Medulla oblongata (tissue), 1 donor: ENCODE measurements at regions not wholly inside any gene's neighbourhood (a gene's known extent, or its start where the extent isn't known, plus 50 kb on each side); places are given as distances from the start of the nearest gene placed in this dataset.

Source experiments
- DNase-seq: peaks from one replicate; pipeline ENCODE4 v3.0.0-alpha.2; 2015; ENCODE audit errors: extremely low spot score

DNA sequence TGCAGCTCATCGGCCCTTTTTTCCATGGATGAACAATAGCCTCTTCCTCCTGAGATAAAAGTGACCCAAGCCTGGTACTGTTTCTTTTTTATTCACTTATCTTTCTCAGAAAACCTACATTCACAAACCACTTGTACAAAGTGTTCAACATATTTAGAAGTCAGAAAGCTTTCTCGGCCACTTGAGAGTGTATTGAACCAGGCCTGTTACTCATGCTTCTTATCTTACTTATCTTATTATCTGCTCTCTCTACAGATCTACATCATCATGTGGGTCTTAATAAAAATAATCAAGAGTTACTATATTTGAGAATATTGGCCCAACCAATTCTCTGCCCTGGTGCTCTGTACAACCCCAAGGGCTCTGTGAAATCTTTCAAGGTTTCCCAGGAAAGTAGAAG is 242.1 kb downstream of the MREG start:
- DNase-seq = no peak

DNA sequence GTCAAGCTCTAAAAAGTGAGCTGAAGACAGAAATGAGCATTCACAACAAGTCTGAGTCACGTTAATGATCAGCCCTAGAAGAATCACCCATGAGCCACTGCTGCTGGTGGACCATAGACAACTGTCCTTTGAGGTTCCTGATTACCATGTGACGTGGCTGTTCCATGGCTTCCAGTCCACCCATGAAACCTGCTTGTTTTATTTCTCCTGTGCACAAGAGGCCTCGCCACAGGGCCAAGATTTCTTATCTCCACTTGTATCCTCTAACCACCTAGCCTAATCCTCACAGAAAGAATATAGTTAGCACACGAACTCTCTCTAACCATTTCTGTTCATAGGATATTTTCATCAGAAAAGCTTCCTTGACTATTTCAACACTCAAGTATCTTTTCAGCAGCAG is 242.7 kb downstream of the MREG start:
- no peak for DNase-seq

DNA sequence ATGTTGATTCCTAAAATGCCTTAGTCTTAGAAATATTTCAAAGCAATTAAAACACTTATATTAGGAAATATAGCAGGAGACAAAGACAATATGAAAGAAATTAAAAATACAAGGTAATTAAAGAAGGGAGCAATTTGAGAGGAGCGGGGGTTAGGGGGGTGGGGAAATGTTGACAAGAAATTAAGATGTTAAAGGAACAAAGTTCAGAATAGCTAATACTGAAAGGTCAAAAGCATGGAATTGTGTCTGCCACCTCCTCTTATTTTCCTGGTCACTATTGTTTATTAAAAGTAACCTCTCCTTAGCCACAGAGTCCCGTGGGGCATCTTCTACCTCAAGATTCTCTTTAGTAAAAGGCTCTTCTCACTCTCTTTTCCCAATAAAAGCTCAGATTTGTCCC is 244.1 kb downstream of the MREG start:
- DNase-seq = no peak

DNA sequence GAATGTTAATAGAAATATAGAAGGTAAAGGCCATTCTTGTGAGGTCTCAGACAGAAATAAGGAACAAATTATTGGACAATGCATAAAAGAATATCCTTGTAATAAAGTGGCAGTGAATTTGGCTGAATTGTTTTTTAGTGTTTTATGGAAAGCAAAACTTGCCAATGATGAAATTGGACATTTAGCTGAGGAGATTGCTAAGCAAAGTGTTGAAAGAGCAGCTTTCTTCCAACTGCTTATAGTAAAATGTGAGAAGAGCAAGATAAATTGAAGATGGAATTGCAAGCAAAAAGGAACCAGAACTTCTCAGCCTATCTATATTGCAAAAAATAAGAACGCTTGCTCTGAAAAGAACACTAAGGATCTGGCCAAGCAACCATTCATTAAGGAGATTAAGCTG is 245.7 kb downstream of the MREG start:
- DNase-seq = no peak

DNA sequence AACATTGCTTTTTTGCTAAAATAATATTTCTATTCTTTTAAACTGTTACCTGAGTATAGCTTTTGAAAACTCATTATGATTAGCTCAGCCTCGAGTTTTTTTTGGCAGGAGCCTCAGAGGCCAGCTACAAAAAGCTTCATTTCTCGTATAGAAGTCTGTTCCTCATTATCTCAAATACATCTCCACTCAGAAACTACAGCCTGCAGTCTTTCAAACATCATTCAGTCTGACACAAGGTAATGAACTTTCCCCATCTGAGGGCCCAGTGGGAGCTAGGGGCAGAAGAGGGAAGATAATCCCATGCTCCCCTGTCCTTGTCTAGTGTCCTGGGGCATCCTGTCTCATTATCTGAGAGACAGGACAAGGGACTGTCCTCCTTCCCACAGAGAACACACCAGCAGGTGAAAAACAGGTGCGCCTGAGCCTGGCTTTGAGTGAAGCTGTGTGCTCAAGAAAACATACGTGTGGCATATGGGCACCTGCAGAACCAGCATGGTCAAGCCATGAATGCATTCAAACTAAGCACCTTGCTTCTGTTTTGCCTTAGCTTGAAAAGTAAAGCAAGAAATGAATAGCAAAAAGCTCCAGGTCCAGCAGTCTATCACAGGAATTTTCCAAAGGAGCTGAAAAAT is 247.5 kb downstream of the MREG start:
- no peak for DNase-seq

DNA sequence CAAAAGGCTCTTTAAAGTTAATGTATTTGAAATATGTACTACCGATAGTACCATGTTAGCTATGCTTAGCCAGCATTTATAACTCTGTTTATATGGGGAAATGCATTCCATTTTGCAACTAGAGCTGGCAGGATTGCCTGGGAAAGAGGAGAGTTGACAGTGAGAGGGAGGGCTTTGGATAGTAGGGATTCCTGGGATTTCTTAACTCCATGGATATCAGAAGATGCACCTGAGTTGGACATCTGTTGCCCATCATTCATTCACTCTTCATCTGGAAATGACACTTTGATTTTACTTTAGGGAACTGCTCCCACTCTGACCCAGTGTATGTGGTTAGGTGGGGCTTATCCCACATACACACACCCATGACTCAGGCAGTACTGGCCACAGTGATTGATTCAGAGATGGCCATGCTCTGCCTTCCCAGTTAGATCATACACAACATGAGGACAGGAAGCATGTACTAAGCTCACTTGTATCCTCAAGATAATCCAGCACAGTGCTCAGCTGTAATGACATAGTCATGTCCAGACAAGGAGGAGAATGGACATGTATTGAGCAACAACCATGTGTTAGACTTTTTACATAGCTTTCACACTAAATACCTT is 248.8 kb downstream of the MREG start:
- no peak for DNase-seq

DNA sequence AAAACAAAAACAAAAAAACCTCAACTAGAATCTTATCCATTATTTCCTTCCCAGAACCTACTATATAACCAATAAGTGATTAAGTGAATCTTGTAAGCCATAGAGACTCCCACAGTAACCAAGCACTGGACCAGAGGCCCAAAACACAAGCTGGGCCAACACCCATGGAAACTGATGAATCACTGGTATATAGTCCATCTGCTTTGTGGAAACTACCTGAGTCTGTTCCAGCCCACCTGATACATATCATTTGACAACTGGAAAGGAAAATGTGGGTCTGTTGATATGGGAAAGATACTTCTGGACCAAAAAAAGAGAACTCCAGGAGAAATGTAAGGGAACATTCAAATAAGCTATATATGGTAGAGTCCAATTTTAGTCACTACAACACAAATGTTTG is 252.8 kb downstream of the MREG start:
- DNase-seq = no peak

DNA sequence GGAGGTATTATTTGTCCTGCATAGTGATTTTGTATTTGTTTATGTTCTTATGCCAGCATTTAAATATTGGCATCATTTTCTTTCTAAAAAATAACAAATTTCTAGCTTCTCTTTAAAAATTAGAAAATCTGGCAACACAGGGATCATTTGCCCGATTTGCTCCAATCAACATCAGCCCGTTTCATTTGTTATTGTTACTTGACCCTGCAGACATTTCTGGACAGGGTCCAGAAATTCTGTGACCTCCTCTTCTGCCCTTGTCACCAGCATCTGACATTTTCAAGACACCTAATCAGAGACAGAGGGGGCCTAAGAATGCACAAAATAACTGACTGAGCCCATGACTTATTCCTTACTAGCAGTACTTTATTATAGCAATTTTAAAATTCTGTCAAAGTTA is 253.3 kb downstream of the MREG start:
- DNase-seq = no peak

DNA sequence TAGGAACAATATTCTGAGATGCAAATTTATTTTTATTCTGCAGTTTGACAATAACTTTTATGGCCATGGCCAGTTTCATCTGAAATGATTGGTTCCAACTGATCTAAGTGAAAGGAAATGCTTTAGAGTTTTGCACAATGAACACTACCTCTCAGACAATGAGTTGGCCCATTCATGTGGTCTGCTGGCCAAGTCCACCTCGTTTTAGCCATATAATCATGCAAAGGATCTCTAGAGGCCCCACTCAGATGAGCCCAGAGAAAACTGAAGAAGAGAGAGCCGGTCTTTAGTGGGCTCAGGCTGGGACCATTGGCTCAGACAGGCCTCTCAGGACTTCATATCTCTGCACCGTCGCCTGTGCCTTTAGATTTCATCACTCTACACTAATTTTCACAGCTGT is 254.7 kb downstream of the MREG start:
- no peak for DNase-seq

DNA sequence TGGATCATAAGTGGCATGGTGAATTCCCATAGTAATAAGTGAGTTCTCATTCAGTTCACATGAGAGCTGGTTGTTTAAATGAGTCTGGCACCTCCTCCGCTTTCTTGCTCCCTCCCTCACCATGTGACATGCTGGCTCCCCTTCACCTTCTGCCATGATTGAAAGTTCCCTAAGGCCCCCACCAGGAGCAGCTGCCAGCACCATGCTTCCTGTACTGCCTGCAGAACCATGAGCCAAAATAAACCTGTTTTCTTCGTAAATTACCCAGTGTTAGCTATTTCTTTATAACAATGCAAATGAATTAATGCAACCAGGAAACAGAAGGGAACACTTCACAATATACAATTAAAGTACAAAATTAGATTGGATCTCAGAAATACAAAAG is 257.0 kb downstream of the MREG start:
- DNase-seq = no peak

DNA sequence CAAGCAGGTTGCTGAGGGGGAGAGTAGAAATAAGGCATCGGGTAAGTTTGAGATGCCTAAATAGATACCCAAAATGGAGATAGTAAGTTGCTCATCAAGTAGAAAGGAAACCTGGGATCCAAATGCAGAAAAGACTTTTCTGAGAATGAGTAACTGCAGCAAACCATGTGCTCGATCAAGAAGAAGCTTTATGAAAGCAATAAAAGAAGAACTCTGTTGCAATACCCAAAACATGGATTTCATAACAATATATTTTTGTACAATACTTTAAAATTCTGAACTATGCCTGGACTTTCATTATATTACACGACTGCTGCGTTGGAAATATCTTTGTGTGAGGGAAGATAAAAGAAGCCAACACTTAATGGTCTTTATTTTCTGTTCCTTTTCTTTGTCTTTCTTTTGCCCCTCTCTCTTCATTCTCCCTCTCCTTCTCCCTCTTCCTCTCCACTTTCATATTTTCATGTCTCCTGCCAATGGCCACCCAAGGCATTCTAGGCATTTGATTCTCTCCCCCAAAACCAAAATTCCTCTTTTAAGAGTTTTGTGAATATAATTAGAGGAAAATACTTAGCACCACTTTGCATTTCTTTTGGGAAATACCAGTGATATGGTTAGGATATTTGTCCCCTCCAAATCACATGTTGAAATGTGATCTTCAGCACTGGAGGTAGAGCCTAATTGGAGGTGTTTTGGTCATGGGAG is 257.6 kb downstream of the MREG start:
- no peak for DNase-seq

DNA sequence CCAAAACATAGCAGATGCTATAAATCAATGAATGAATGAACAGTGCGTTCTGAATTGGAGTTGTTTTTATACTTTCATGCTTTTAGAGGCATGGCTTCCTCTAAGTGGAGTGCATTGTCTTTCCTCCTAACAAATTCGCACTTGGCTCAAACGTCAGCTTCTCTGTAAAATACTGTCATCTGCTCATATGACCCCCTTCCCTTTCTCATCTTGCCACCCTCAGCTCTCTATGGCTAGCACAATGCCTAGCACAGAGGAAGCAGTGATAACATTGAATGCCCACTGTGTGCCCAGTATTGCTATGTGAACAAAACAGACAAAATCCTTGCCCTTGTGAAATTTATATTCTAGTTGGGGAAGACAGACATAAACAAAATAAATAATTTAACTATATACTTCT is 258.8 kb downstream of the MREG start:
- peak; percentile 55 for DNase-seq

DNA sequence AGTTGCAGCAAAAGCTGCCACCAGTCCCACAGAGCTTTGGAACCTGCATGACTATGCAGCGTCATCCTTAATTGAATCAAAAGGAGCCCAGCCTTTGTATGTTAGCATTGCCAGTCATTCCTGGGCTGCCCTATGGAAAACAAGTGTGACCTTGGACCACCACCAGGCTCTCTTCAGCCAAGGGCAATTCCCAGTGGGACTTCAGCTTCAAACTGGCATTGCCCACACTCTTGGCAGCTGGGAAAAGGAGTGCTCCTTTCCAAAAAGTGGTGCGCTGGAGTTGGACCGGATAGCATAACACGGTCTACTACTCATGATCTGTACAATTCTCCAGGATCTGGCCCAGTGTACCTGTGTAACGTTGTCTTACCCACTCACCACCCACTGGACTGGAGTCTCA is 259.5 kb downstream of the MREG start:
- DNase-seq = no peak

DNA sequence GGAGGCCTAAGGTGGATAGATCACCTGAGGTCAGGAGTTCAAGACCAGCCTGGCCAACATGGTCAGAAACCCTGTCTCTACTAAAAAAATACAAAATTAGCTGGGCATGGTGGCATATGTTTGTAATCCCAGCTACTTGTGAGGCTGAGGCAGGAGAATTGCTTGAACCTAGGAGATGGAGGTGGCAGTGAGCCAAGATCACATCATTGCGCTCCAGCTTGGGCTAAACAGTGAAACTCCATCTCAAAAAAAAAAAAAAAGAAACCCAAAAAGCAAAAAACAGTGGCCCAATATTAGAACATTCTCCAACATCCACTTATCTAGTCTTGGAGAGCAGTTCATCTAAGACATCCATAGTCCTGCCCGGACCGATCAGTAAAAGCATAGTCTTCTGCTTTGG is 260.4 kb downstream of the MREG start:
- DNase-seq = no peak

DNA sequence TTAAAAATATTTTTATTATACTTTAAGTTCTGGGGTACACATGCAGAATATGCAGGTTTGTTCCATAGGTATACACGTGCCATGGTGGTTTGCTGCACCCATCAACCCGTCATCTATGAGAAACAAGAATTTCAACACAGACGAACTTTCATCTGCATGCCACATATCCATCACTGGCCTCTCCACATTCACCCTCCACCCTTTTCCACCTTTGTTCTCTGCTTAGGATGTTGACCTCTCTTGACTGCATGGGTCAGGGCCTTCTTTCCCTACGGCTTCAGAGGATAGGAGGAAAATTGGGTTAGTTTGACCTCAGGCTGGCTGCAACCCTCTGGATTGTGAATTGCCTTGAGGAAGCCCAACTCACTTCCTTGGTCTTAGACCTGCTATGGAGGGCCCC is 260.9 kb downstream of the MREG start:
- no peak for DNase-seq

DNA sequence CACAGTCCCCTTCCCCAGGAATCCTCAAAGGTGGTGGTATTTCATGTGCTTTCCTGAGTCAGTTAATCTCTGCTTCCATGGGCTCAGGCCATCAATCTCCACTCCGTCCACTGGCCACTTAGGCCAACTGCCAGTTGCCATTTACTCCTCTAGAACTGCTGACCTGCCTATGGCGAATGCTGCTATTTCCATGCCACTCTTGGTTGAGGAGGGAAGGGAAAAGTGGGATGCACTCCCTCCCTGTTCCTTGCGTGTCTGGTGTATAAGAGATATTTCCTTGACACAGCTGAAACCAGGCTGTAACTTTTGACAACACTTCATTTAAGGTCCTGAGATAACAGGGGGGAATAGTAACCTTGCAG is 261.5 kb downstream of the MREG start:
- DNase-seq = no peak

DNA sequence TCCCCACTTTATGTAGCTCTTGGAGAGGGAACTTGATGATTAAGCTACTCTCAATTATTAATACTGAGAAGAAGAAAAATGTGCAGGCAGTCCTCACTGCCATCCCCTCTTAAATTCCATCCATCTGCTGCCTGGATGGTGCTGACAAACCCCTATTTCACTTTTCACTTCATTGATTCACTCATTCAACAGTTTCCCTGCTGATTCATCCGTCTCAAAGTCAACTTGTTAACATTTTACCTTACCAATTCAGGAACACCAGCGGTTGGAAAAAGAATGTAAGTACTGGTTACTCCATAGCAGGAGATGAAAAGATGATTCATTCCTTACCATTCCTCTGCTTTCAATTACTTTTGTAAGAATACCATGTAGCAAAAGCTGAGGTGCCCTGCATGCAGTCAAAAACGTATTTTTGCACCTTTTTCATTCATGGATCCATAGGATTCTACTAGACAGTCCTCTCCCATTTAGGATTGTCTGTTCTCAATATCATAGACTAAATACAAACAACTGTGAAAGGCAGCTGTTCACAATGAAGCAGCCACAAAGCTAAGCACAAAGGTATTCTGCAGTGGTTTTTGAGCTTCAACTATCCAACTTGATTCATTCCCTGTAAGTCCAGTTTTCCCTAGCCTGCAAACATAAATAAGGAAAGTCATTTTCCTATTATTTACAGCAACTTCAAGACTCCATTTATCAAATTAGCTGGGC is 262.0 kb downstream of the MREG start:
- DNase-seq = no peak

DNA sequence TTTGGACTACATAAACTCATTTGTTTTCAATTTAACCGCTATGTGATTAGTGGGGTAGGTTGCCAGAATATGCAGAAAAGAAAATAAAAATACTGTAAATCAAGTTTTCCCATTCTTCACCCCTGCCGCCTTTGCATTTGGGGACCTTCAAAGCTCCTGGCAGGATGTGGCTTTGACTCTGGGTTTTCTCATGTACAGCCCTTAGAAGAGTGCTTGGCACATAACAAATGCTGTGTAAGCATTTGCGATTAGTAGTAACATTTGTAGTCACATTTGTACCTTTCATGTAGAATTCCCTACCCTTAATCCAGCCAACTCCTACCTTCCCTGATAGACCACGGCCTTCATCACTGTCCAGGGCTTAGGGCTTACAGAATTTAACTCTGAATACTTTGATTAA is 262.6 kb downstream of the MREG start:
- DNase-seq = peak; percentile 39

DNA sequence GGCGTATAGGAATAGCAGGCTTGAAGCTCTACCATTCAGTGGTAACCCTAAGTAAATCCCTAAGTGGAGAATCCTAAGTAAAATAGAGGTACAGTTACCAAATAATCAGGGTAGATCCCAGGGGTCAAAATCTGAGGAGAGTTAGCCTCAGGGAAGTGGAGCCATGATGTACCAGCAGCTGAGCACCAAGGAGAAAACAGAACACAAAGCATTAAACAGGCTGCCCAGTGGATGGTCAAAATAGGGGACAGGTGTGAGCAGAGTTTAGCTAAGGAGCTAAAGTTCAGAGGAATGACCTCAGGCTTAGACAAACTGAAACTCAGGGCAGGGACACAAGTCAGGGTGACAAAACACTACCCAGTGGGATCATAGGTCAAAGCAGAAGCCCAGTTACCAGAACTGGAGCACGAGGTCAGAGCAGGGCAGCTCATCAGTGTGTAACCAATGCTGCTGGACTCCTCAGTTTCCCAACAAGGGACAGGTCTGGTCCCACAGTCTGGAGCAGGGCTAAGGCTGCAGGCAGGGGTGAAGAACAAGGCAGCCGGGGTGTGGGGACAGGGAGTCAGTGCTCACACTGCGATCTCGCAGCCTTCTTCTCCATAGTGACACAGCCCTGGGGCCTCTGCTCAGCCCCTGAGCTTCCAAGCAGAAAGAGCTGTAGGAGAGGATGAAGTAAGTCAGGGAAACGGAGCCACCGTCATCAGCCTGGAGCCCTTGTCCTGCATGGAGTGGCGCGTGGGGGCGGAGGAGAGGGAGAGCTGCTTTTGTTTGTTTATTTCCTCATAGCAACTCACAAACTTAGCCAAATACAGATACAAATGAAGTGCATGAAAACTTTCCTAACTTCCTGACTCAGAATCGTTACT is 264.0 kb downstream of the MREG start:
- DNase-seq = no peak

DNA sequence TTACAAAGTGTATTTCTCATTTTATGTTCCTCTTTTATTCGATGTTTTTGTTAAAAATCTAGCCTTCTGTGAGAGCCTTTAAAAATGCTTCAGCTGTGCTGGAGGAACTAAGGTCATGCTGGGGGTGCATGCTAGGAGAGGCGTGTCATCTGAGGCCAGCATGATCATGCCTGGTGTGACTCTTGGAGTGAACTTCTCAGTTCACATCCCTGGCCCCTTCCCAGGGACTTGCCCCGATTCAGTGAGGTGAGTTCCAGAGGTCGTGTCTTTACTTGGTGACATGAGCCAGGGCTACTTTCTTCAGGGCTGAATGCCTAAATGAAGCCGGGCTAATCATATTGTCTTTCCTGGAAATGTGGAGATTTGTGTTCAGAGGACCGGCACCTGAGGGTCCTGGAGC is 264.9 kb downstream of the MREG start:
- DNase-seq = peak; percentile 83

DNA sequence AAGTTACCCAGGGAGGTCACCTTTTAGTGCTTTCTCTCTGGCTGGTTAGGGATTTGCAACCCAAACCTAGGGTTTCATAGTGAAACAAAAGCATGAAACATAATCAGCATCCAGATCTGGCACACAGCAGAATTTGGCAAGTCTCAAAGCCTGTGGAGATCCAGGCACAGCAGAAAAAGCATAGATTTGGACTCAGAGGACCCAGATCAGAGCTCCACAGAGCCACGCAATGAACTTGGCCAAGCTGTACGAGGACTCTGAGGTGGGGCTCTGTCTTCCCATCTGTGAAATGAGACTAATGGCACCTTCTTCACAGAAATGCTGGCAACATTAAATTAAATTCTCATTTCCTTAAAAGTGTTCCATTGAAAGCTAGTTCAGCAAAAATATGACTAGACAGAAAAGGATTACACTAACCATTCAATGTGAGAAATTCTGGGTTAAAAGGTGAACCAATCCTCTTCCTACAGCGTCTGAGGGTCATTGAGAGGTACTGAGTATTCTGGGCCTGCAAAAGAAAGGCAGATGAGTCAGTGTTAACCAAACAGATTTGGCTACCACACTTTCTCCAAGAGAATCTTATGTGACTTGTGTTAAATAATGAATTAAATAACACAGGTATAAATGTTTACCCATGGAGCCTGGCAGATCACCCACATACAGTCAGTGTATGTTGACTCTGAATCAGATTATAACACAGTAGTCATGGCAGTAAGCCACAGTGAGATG is 266.3 kb downstream of the MREG start:
- no peak for DNase-seq
